22Rv1 (cell line): ENCODE measurements at regions not wholly inside any gene's neighbourhood (a gene's known extent, or its start where the extent isn't known, plus 50 kb on each side); places are given as distances from the start of the nearest gene placed in this dataset.

Experiments used
- ZFX ChIP-seq: fragments of 450-650 bp; IDR thresholded peaks from 2 replicates; pipeline ENCODE4 v1.6.1; 2017; ENCODE audit warnings: antibody characterized with exemption, borderline replicate concordance
- TF ChIP-seq, protein P1 (sequence below): fragments of 450-650 bp; IDR thresholded peaks from 2 replicates; pipeline ENCODE4 v1.5.1; 2017; ENCODE audit warnings: mild to moderate bottlenecking

DNA sequence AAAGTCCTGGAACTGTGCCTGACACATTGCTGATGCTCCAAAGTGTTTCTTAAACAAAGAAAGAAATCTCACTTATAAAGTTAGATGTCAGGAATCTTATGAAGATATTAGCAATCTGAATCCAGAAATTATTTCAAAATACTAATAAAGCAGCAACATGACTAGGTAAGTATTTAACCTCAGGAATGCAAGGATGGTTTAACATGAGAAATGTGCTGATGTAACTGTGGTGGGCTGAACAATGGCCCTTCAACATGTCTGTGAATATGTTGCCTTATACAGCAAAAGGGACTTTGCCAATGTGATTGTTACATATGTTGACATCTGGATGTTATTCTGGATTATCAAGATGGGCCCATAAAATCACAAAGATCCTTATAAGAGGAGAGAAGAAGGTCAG lies 87.1 kb downstream of the TEX36 start:
- TF ChIP-seq, protein P1, sequence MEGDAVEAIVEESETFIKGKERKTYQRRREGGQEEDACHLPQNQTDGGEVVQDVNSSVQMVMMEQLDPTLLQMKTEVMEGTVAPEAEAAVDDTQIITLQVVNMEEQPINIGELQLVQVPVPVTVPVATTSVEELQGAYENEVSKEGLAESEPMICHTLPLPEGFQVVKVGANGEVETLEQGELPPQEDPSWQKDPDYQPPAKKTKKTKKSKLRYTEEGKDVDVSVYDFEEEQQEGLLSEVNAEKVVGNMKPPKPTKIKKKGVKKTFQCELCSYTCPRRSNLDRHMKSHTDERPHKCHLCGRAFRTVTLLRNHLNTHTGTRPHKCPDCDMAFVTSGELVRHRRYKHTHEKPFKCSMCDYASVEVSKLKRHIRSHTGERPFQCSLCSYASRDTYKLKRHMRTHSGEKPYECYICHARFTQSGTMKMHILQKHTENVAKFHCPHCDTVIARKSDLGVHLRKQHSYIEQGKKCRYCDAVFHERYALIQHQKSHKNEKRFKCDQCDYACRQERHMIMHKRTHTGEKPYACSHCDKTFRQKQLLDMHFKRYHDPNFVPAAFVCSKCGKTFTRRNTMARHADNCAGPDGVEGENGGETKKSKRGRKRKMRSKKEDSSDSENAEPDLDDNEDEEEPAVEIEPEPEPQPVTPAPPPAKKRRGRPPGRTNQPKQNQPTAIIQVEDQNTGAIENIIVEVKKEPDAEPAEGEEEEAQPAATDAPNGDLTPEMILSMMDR = no peak
- TF ChIP-seq ZFX = no peak
